ENCODE measurements at regions not wholly inside any gene's neighbourhood (a gene's known extent, or its start where the extent isn't known, plus 50 kb on each side); places are given as distances from the start of the nearest gene placed in this dataset.
"Not testable (repeated sequence)": the region's sequence is repeated elsewhere in the genome, so short reads cannot be mapped to it uniquely, and the experiment has no call there.

DNA sequence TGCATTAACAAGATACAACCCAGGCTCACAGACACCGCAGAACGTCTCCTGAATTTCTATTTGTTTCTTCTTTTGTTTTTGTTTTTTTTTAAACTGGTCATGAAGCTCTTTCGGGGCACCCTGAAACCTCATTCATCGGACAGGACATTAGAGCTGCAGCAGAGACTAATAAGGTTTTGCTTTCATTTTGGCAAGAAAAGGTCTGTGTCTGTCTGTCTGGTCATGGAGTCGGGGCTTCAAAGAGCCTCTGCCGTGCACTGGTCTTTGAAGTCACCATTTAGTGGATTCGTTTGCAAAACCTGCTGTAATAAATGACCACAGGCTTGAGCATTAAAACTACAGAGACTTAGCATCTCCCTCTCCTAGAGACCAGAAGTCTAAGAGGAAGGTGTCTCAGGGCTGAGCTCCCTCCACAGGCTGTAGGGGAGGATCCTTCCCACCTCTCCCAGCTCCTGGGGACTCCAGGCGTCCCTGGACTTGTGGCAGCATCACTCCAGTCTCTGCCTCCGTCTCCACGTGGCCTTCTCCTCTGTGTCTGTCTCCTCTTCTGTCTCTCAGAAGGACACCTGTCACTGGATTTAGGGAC lies 247.5 kb downstream of the CRLF2 start:
- WGBS, 2 donors, result 31 to 41% methylated on average over 10 of the region's 10 CpGs
- ATAC-seq (no peak), FAIRE-seq (no peak), DNase-seq (no peak)
- TF ChIP-seq, protein P1, sequence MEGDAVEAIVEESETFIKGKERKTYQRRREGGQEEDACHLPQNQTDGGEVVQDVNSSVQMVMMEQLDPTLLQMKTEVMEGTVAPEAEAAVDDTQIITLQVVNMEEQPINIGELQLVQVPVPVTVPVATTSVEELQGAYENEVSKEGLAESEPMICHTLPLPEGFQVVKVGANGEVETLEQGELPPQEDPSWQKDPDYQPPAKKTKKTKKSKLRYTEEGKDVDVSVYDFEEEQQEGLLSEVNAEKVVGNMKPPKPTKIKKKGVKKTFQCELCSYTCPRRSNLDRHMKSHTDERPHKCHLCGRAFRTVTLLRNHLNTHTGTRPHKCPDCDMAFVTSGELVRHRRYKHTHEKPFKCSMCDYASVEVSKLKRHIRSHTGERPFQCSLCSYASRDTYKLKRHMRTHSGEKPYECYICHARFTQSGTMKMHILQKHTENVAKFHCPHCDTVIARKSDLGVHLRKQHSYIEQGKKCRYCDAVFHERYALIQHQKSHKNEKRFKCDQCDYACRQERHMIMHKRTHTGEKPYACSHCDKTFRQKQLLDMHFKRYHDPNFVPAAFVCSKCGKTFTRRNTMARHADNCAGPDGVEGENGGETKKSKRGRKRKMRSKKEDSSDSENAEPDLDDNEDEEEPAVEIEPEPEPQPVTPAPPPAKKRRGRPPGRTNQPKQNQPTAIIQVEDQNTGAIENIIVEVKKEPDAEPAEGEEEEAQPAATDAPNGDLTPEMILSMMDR (IDR thresholded peaks at IDR 0.05), result no peak
- no peaks in the 10 kb centered on the region for H3K27me3 ChIP-seq
- H3K4me1 ChIP-seq, result no peaks in the 10 kb centered on the region
- H3K4me3 ChIP-seq, result no peak overlapping the region
- no peak overlapping the region for H3K27ac ChIP-seq
- H3K36me3 ChIP-seq, result no peaks in the 10 kb centered on the region
- H3K9me3 ChIP-seq, result no peaks in the 10 kb centered on the region
- intact Hi-C loops (cut with DNase I), result no loop called here

DNA sequence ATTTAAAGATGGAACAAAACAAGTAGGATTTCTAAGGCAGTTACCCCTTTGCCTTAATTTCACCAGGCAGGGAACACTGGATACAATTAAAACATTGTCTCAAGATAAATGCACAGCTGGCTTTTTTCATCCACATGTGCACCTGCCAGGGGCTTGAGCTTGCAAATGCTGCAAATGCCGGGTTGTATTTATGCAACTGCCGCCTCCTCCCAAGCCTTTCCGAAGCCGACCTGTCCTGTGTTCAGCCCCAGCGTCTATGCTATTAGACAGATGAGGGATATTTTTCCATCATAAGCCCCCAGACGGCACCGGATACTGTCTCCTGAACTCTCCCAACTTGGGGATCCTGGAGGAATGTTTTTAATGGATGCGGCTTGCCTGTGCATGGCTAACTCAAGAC lies 251.6 kb downstream of the CRLF2 start:
- Histone ChIP-seq H3K27me3 (no peaks in the 10 kb centered on the region), H3K4me1 (no peaks in the 10 kb centered on the region), H3K36me3 (no peaks in the 10 kb centered on the region), H3K9me3 (no peaks in the 10 kb centered on the region), H3K4me3 (no peak overlapping the region), H3K27ac (no peak overlapping the region)
- WGBS, 2 donors, result 37 to 47% methylated on average over 8 of the region's 8 CpGs
- intact Hi-C loops (cut with DNase I), result no loop called here
- TF ChIP-seq, protein P1 (IDR thresholded peaks at IDR 0.05), result no peak
- DNase-seq, result no peak
- no peak for FAIRE-seq
- ATAC-seq, result no peak

DNA sequence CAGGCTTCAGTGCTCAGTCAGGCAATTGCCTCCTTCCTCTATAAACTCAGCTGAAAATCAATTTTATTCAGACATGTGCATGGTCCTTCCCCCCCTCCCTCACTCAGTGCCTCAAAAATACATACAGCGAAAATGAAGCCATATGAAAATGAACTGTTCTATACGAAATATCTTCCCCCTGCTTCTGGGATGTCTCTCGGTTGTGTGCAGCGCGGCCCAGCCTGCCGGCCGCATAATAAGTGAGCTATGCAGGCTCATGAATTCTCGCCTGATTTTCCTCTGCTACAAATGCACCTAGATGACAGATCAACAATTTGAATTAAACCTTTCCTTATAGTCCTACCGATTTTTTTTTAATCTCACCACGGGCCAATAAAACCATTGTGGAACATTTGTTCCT lies 252.9 kb downstream of the CRLF2 start:
- H3K27ac ChIP-seq, result no peak overlapping the region
- intact Hi-C loops (cut with DNase I), result no loop called here
- no peak overlapping the region for H3K4me3 ChIP-seq
- WGBS, 2 donors, result 45 to 61% methylated on average over 10 of the region's 10 CpGs
- H3K9me3 ChIP-seq, result no peaks in the 10 kb centered on the region
- ATAC-seq, result no peak
- DNase-seq, result no peak
- FAIRE-seq, result no peak
- no peaks in the 10 kb centered on the region for H3K27me3 ChIP-seq
- TF ChIP-seq, protein P1 (IDR thresholded peaks at IDR 0.05), result no peak
- H3K36me3 ChIP-seq, result no peaks in the 10 kb centered on the region
- H3K4me1 ChIP-seq, result no peaks in the 10 kb centered on the region

DNA sequence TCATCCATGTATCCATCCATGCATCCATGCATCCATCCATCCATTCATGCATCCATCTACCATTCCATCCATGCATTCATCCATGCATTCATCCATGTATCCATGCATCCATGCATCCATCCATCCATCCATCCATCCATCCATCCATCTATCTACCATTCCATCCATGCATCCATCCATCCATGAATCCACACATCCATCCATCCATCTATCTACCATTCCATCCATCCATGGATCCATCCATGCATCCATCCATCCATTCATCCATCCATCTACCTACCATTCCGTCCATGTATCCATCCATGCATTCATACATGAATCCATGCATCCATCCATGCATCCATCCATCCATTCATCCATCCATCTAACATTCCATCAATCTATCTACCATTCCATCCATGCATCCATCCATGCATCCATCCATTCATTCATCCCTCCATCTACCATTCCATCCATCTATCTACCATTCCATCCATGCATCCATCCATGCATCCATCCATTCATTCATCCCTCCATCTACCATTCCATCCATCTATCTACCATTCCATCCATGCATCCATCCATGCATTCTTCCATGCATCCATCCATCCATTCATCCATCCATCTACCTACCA lies 257.2 kb downstream of the CRLF2 start:
- H3K27me3 ChIP-seq; H3K9me3 ChIP-seq; intact Hi-C loops (cut with DNase I); H3K4me3 ChIP-seq; ATAC-seq; FAIRE-seq; DNase-seq; H3K27ac ChIP-seq; H3K4me1 ChIP-seq; H3K36me3 ChIP-seq: not testable (repeated sequence)
- 29 to 38% methylated on average over 1 of the region's 1 CpG for WGBS, 2 donors

DNA sequence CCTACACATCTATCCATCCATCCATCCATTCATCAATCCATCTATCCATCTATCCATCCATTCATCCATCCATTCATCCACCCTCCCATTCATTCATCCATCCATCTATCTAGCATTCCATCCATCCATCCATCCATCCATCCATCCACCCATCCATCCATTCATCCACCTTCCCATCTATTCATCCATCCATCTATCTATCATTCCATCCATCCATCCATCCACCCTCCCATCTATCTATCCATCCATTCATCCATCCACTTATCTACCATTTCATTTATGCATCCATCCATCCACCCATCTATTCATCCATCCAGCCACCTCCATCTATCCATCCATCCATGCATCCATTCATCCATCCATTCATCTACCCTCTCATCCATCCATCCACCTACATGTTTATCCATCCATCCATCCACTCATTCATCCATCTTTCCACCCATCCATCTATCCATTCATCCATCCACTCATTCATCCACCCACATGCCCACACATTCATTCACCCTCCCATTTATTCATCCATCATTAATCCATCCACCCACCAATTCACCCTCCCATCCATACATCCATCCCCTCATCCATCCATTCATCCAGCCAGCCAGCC lies 258.5 kb downstream of the CRLF2 start:
- DNase-seq (no peak), FAIRE-seq (no peak), ATAC-seq (no peak)
- intact Hi-C loops (cut with DNase I), result no loop called here
- no peak overlapping the region for H3K4me3 ChIP-seq
- no peaks in the 10 kb centered on the region for H3K9me3 ChIP-seq
- H3K27me3 ChIP-seq, result no peaks in the 10 kb centered on the region
- no peak overlapping the region for H3K27ac ChIP-seq
- H3K36me3 ChIP-seq, result no peaks in the 10 kb centered on the region
- no peaks in the 10 kb centered on the region for H3K4me1 ChIP-seq
- TF ChIP-seq, protein P1 (IDR thresholded peaks at IDR 0.05), result no peak
